ENCODE measurements at regions not wholly inside any gene's neighbourhood (a gene's known extent, or its start where the extent isn't known, plus 50 kb on each side); places are given as distances from the start of the nearest gene placed in this dataset.
"Not testable (repeated sequence)": the region's sequence is repeated elsewhere in the genome, so short reads cannot be mapped to it uniquely, and the experiment has no call there.

DNA sequence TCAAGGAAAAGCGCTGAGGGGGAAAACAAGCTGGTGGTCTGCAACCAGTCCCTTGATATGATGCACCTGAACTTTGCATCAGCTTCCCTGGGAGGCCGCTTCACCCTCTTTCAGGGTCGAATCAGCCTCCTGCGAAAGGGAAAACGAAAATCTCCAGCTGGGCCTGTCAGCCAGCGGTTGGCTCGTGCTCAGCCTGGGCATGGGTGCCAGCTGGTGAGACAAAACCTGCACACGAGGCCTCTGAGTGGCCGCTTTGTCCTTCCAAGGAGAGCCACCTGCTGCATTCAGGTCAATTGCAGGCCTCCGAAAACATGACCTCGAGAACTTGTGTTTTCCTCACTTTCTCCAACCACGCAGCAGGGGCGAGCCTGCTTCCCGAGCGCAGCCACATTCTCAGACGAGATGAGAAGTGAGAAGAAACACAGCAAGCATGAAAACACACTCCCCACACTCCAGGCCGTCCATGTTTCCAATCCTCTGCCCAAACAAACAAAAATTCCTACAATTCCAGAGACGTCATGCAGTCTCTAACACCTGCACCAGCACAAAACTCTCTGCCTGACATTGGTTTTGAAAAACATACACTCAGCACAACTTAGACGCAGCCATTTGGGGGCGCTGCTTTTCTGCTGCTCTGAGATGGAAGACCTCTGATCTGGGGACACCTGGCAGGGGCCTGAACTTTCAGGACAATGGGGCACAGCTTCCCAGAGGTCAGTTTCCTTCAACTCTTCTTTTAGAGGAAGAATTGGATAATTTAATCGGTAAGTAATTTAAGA, 77.1 kb downstream of the DHCR7 start:
- TF ChIP-seq, protein P1, sequence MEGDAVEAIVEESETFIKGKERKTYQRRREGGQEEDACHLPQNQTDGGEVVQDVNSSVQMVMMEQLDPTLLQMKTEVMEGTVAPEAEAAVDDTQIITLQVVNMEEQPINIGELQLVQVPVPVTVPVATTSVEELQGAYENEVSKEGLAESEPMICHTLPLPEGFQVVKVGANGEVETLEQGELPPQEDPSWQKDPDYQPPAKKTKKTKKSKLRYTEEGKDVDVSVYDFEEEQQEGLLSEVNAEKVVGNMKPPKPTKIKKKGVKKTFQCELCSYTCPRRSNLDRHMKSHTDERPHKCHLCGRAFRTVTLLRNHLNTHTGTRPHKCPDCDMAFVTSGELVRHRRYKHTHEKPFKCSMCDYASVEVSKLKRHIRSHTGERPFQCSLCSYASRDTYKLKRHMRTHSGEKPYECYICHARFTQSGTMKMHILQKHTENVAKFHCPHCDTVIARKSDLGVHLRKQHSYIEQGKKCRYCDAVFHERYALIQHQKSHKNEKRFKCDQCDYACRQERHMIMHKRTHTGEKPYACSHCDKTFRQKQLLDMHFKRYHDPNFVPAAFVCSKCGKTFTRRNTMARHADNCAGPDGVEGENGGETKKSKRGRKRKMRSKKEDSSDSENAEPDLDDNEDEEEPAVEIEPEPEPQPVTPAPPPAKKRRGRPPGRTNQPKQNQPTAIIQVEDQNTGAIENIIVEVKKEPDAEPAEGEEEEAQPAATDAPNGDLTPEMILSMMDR (IDR thresholded peaks at IDR 0.05; ENCODE audit: borderline replicate concordance, control extremely low read depth, extremely low read depth, insufficient read depth, missing control alignments) = no peak
- in situ Hi-C loops (cut with MboI; ENCODE audit: low sequenced_read_pairs, unreplicated experiment) = no loop called here
- DNase-seq (ENCODE audit: low spot score) = no peak

DNA sequence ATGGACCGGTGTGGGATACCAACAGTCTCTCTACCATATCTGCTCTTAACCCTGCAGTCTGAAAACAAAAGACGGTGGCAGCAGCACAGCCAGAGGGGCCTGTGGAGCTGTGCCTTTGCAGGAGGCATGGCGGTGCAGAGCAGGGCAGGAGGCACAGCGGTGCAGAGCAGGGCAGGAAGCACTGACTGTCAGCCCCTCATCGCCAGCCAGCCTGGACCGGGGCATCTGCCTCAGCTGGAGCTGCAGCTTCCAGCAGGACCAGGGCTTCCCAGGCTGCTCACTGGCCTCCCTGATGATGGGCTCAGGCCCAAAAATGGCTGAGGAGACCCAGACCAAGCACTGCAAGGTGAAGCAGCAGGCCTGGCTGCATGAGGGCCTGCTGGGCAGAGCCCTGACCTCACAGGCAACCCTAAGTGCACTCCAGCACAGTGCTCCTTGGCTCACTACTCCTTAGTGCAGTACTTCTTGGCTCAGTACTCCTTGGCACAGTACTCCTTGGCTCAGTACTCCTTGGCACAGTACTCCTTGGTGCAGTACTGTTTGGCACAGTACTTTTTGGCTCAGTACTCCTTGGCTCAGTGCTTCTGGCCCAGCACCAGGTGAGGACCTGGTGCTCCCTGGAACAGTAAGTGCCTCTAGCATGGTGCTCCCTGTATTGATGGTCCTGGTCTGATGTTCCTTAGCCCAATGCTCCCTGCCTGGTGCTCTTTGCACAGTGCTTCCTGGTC, 78.0 kb downstream of the DHCR7 start:
- DNase-seq (ENCODE audit: low spot score) = no peak
- in situ Hi-C loops (cut with MboI; ENCODE audit: low sequenced_read_pairs, unreplicated experiment) = no loop called here
- TF ChIP-seq, protein P1 (IDR thresholded peaks at IDR 0.05; ENCODE audit: borderline replicate concordance, control extremely low read depth, extremely low read depth, insufficient read depth, missing control alignments) = no peak

DNA sequence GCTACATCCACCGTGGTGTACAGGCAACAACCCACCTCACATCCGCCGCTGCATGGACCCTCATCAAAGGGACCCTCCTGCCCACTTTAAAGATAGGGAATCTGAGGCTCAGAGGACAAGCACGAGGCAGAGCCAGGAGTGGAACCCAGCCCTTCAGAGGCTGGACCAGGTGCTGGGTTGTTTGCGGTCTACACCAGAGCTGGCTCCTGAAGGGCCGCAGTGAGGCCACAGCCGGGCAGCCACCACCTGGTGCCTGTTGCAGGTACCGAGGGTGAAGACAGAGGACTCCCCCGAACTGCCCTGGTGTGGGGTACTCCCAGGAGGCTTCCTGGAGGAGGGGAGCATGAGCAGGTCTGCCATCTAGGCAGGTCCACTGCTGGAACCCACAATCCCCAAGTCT, 78.8 kb downstream of the DHCR7 start:
- DNase-seq (ENCODE audit: low spot score) = no peak
- in situ Hi-C loops (cut with MboI; ENCODE audit: low sequenced_read_pairs, unreplicated experiment) = no loop called here
- TF ChIP-seq, protein P1 (IDR thresholded peaks at IDR 0.05; ENCODE audit: borderline replicate concordance, control extremely low read depth, extremely low read depth, insufficient read depth, missing control alignments) = no peak

DNA sequence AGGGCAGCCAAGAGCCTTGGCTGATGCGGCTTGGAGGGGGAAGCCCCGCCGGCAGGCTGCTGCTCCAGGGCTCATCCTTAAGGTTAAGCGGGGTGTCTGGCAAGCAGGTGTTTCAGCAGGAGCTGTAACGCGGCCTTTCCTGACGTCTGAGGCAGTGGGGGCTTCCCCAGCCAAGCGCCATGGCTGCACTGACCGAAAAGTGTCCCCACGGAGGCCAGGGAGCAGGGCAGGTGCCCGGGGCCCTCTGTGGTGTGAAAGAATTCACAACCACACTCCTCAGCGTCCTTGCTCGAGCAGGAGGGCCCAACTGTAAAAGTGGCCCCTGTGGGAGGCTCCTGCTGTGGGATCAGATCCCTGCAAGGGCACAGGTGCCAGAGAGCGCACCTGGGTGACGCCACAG, 79.2 kb downstream of the DHCR7 start:
- TF ChIP-seq, protein P1 (IDR thresholded peaks at IDR 0.05; ENCODE audit: borderline replicate concordance, control extremely low read depth, extremely low read depth, insufficient read depth, missing control alignments) = no peak
- in situ Hi-C loops (cut with MboI; ENCODE audit: low sequenced_read_pairs, unreplicated experiment) = no loop called here

DNA sequence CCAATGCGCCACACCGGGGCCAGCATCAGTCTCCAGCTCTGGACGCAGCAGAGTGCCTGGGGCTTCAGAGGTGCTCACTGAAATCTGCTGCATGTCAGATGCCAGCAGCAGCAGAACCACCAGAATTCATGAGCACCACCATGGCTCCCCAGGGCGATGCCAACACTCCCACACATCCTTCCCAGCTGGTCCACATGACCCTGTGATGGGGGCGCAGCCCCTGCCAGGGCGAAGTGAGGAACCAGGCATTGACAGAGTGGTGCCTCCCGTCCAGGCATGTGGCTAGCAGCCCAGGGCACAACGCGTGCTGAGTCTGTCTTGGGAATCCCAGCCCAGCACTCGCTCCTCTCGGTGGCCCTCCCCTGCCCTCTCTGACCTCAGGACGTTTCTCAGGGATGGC, 80.4 kb downstream of the DHCR7 start:
- in situ Hi-C loops (cut with MboI; ENCODE audit: low sequenced_read_pairs, unreplicated experiment) = no loop called here
- no peak for DNase-seq (ENCODE audit: low spot score)
- TF ChIP-seq, protein P1 (IDR thresholded peaks at IDR 0.05; ENCODE audit: borderline replicate concordance, control extremely low read depth, extremely low read depth, insufficient read depth, missing control alignments) = no peak

More for the DNA sequence above, 79.2 kb downstream of the DHCR7 start:
- no peak for DNase-seq (ENCODE audit: low spot score)

DNA sequence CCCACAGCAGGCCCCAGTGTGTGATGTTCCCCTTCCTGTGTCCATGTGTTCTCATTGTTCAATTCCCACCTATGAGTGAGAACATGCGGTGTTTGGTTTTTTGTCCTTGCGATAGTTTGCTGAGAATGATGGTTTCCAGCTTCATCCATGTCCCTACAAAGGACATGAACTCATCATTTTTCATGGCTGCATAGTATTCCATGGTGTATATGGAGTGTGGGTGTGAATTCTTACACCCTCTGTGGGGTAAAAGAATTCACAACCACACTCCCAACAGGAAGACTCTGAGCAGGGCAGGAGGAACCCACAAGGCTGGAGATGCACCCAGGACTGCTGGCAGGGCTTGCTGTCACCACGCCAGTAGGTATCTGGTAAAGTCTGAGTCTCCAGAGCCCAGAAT, 80.9 kb downstream of the DHCR7 start:
- in situ Hi-C loops (cut with MboI; ENCODE audit: low sequenced_read_pairs, unreplicated experiment); DNase-seq (ENCODE audit: low spot score): not testable (repeated sequence)

DNA sequence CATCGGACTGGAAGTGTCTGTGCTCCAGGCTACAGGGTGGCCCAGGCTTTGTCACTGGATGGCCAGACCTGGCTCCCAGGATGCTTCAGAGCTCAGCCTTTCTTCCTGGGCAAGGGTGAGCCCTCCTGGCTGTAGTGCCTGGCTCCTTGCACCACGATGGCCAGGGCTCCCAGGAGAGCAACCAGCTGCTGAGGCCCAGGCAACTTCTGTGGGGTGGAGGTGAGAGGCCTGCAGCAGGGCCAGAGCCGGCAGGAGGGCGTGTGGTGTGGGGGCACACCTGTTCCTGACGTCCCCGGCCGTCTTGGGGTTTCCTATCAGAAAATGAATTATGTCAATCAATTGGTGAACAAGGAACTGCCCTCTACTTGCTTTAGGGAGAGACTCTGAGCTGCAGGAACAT, 82.1 kb downstream of the DHCR7 start:
- TF ChIP-seq, protein P1 (IDR thresholded peaks at IDR 0.05; ENCODE audit: borderline replicate concordance, control extremely low read depth, extremely low read depth, insufficient read depth, missing control alignments) = no peak
- no peak for DNase-seq (ENCODE audit: low spot score)
- in situ Hi-C loops (cut with MboI; ENCODE audit: low sequenced_read_pairs, unreplicated experiment) = no loop called here
